ENCODE measurements at regions not wholly inside any gene's neighbourhood (a gene's known extent, or its start where the extent isn't known, plus 50 kb on each side); places are given as distances from the start of the nearest gene placed in this dataset.
"Not testable (repeated sequence)": the region's sequence is repeated elsewhere in the genome, so short reads cannot be mapped to it uniquely, and the experiment has no call there.

GRCh38 chr18:78878335-78878734 is 101.3 kb upstream of the SALL3 start:
- Histone ChIP-seq H3K4me1 (ENCODE audit: control insufficient read depth in 1 of 2, low read depth in 2 of 2) (no peaks in the 10 kb centered on the region), H3K9me3 (no peaks in the 10 kb centered on the region), H3K4me3 (no peak overlapping the region), H3K36me3 (no peaks in the 10 kb centered on the region), H3K27me3 (replicated peaks; ENCODE audit: insufficient read depth) (no peaks in the 10 kb centered on the region), H3K27ac (no peak overlapping the region)
- DNase-seq (ENCODE audit: low spot score) (no peak), ATAC-seq (ENCODE audit: insufficient number of reproducible peaks, low FRiP score, low read depth) (no peak)
- TF ChIP-seq, protein P1, sequence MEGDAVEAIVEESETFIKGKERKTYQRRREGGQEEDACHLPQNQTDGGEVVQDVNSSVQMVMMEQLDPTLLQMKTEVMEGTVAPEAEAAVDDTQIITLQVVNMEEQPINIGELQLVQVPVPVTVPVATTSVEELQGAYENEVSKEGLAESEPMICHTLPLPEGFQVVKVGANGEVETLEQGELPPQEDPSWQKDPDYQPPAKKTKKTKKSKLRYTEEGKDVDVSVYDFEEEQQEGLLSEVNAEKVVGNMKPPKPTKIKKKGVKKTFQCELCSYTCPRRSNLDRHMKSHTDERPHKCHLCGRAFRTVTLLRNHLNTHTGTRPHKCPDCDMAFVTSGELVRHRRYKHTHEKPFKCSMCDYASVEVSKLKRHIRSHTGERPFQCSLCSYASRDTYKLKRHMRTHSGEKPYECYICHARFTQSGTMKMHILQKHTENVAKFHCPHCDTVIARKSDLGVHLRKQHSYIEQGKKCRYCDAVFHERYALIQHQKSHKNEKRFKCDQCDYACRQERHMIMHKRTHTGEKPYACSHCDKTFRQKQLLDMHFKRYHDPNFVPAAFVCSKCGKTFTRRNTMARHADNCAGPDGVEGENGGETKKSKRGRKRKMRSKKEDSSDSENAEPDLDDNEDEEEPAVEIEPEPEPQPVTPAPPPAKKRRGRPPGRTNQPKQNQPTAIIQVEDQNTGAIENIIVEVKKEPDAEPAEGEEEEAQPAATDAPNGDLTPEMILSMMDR (IDR thresholded peaks at IDR 0.05), result no peak

DNA sequence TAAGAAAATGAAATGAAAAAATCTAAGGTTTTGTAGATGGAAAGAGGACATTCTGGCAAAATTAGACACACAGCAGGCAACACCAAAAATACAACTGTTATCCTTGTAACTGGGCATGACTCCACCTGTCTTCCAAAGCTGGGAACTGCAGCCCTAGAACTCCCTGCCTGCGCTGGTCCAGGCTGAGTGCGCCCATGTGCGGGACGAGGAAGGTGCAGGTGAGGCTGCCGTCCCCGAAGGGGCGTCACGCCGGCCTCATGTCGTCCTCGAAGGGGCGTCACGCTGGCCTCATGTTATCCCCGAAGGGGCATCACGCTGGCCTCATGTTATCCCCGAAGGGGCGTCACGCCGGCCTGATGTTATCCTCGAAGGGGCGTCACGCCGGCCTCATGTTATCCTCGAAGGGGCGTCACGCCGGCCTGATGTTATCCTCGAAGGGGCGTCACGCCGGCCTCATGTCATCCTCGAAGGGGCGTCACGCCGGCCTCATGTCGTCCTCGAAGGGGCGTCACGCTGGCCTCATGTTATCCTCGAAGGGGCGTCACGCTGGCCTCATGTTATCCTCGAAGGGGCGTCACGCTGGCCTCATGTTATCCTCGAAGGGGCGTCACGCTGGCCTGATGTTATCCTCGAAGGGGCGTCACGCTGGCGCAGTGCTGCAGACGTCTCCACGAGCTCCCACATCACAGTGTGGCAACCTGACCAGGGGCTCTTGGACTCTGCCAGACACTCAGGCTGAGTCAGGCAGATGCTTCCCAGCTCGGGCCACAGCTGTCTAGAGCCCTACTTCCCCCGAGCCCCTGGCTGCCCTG is 100.3 kb upstream of the SALL3 start:
- H3K27me3 ChIP-seq (replicated peaks; ENCODE audit: insufficient read depth); H3K27ac ChIP-seq; H3K4me1 ChIP-seq (ENCODE audit: control insufficient read depth in 1 of 2, low read depth in 2 of 2); H3K9me3 ChIP-seq; H3K4me3 ChIP-seq; H3K36me3 ChIP-seq; ATAC-seq (ENCODE audit: insufficient number of reproducible peaks, low FRiP score, low read depth); DNase-seq (ENCODE audit: low spot score): not testable (repeated sequence)

DNA sequence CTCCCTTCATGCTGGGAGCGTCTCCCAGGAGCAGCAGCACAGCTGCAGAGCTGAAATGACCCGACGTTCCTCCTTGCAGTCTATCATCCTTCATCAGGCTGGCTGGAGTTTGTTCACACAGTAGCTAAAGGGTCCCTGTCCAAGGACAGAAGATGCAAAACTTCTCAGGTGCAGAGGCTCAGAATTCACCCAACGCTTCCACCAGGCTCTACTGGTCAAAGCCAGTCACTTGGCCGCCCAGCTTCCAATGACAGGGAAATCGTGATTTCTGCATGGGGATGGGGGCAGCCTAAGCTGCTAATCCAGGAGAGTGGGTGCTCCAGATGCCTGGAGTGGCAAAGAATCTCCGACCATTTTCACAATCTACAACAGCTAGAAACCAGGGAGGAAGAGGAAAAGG is 97.0 kb upstream of the SALL3 start:
- Histone ChIP-seq H3K36me3 (no peaks in the 10 kb centered on the region), H3K4me1 (ENCODE audit: control insufficient read depth in 1 of 2, low read depth in 2 of 2) (no peaks in the 10 kb centered on the region), H3K27ac (no peak overlapping the region), H3K4me3 (no peak overlapping the region), H3K27me3 (replicated peaks; ENCODE audit: insufficient read depth) (no peaks in the 10 kb centered on the region), H3K9me3 (no peaks in the 10 kb centered on the region)
- DNase-seq (ENCODE audit: low spot score) (no peak), ATAC-seq (ENCODE audit: insufficient number of reproducible peaks, low FRiP score, low read depth) (no peak)
- TF ChIP-seq, protein P1 (IDR thresholded peaks at IDR 0.05), result no peak

DNA sequence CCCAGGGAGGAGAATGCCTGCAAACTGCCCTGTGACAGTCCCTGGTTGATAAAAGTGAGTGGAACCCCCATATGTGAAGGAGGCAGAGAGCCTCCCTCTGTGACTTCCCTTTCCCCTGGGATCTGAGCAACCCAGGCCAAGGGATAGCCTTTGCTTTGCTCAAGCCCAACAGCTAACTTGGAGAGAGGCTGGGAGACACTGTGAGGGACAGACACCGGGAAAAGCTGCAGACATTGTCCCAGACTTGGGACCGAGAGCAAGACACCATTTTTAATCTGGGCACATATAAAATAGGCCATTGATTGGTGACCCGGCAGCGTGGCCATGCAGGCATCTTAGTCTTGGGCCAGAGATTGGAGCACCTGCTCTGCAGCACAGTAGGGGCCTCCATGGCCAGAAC is 96.1 kb upstream of the SALL3 start:
- H3K4me1 ChIP-seq (ENCODE audit: control insufficient read depth in 1 of 2, low read depth in 2 of 2), result no peaks in the 10 kb centered on the region
- no peak overlapping the region for H3K4me3 ChIP-seq
- H3K9me3 ChIP-seq, result no peaks in the 10 kb centered on the region
- TF ChIP-seq, protein P1 (IDR thresholded peaks at IDR 0.05), result no peak
- H3K36me3 ChIP-seq, result no peaks in the 10 kb centered on the region
- H3K27ac ChIP-seq, result no peak overlapping the region
- H3K27me3 ChIP-seq (replicated peaks; ENCODE audit: insufficient read depth), result no peaks in the 10 kb centered on the region
- ATAC-seq (ENCODE audit: insufficient number of reproducible peaks, low FRiP score, low read depth), result no peak
- no peak for DNase-seq (ENCODE audit: low spot score)

DNA sequence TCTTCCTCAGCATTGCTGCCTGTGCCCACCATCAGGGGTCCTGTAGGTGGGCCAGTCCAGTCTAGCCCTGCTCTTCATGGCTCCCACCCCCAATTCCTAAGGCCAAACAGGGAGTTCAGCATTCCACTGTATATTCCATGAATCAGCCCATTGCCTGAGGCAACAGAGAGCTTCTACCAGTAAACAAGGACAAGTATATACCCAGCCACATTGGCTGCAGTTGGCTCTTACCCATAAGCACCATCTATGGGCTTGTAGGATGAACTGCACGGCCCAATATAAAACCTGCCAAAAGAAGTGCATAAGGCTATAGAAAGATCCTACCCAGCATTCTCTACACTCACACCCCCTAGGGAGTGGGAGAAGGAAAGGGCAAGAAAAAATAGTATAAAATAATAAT is 95.1 kb upstream of the SALL3 start:
- peaks cover 7% of the 10 kb centered on the region for H3K9me3 ChIP-seq

More for the DNA sequence above, 95.1 kb upstream of the SALL3 start:
- H3K36me3 ChIP-seq, result no peaks in the 10 kb centered on the region
- no peaks in the 10 kb centered on the region for H3K4me1 ChIP-seq (ENCODE audit: control insufficient read depth in 1 of 2, low read depth in 2 of 2)
- no peak overlapping the region for H3K27ac ChIP-seq
- H3K27me3 ChIP-seq (replicated peaks; ENCODE audit: insufficient read depth), result no peaks in the 10 kb centered on the region
- H3K4me3 ChIP-seq, result no peak overlapping the region
- ATAC-seq (ENCODE audit: insufficient number of reproducible peaks, low FRiP score, low read depth) (no peak), DNase-seq (ENCODE audit: low spot score) (no peak)
- TF ChIP-seq, protein P1 (IDR thresholded peaks at IDR 0.05), result no peak
